Activated CD4-positive, alpha-beta T cell treated with anti-CD3 and anti-CD28 coated beads, Interleukin-2, amount 10 ng/mL, durations not matched to agents 24 days and 14 days (primary cell): ENCODE measurements at regions not wholly inside any gene's neighbourhood (a gene's known extent, or its start where the extent isn't known, plus 50 kb on each side); places are given as distances from the start of the nearest gene placed in this dataset.
A peak's percentile ranks its signal among the peaks of the same experiment; 100 is the strongest.
"Not testable (repeated sequence)": the region's sequence is repeated elsewhere in the genome, so short reads cannot be mapped to it uniquely, and the experiment has no call there.

Experiments used
- DNase-seq: peaks from one replicate; pipeline ENCODE4 v3.0.0; 2022
- H3K27ac Mint-ChIP-seq: one replicate; pipeline ENCODE4 v1.8.0; 2022; ENCODE audit warnings: mild to moderate bottlenecking, mixed read lengths
- H3K27me3 Mint-ChIP-seq: one replicate; pipeline ENCODE4 v1.8.0; 2022; ENCODE audit warnings: mixed read lengths
- H3K36me3 Mint-ChIP-seq: one replicate; pipeline ENCODE4 v1.8.0; 2022; ENCODE audit warnings: low read depth, mild to moderate bottlenecking, mixed read lengths
- H3K4me1 Mint-ChIP-seq: one replicate; pipeline ENCODE4 v1.8.0; 2021; ENCODE audit warnings: mixed read lengths
- H3K4me3 Mint-ChIP-seq: one replicate; pipeline ENCODE4 v1.8.0; 2022; ENCODE audit warnings: mild to moderate bottlenecking, moderate library complexity, mixed read lengths
- H3K9me3 Mint-ChIP-seq: one replicate; pipeline ENCODE4 v1.8.0; 2021; ENCODE audit warnings: mixed read lengths
- intact Hi-C: fragments of 100-400 bp; cut with micrococcal nuclease; formaldehyde crosslinking; loops from one replicate; pipeline ENCODE4 v1.15.1; 2023

DNA sequence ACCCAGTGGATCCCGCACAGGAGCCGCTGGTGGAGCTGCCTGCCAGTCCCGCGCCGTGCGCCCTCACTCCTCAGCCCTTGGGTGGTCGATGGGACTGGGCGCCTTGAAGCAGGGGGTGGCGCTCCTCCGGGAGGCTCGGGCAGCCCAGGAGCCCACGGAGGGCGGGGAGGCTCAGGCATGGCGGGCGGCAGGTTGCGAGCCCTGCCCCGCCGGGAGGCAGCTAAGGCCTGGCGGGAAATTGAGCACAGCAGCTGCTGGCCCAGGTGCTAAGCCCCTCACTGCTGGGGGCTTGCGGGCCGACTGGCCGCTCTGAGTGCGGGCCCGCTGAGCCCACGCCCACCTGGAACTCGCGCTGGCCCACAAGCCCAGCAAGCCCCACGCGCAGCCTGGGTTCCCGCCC lies 127.1 kb upstream of the TMEM164 start:
- Mint-ChIP-seq H3K4me1 (no peaks in the 10 kb centered on the region), H3K36me3 (no peaks in the 10 kb centered on the region), H3K27me3 (peaks cover 14% of the 10 kb centered on the region), H3K4me3 (no peak overlapping the region), H3K9me3 (no peaks in the 10 kb centered on the region), H3K27ac (no peak overlapping the region)
- DNase-seq: no peak
- intact Hi-C loops: no loop called here

DNA sequence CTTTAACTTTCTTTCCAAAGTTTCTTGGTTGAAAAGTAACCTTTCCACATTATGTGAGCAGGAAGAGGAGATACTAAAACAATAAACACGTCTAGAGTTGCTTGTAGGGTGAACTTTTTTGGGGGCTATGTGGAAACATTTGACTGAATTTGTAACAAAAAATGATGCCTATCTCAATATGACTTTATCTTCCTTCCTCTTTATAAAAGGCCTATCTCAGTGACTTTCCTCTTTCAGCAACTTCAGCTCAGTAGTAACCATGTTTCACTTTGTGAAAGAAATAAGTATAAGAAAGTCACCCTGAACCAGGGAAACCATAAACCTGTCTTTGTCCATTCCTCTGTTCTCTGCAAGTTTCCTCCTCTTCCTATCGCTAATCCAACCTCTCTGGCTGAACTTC lies 124.7 kb upstream of the TMEM164 start:
- no peak overlapping the region for H3K27ac Mint-ChIP-seq
- no peak overlapping the region for H3K4me3 Mint-ChIP-seq
- peaks cover 17% of the 10 kb centered on the region for H3K27me3 Mint-ChIP-seq
- intact Hi-C loops: no loop called here
- no peak for DNase-seq
- no peaks in the 10 kb centered on the region for H3K9me3 Mint-ChIP-seq
- no peaks in the 10 kb centered on the region for H3K36me3 Mint-ChIP-seq
- H3K4me1 Mint-ChIP-seq: no peaks in the 10 kb centered on the region

DNA sequence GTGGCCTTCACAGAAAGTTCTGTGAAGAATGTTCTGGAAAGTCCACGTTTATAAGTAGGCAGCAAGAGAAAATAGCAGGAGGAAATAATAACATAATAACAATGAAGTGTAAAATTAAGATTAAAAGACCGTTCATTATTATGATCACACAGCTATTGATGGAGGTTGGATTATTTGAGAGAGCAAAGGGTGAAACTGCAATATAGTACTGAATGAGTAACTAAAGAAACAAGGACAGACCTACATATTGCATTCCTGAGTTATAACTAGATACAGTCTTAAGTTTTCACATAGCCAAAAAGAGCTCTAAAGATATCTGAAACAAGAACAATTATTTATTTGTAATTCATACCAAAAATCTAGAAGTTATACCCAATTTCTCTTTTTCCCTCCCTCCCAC lies 122.9 kb upstream of the TMEM164 start:
- no peaks in the 10 kb centered on the region for H3K36me3 Mint-ChIP-seq
- H3K9me3 Mint-ChIP-seq: no peaks in the 10 kb centered on the region
- intact Hi-C loops: no loop called here

DNA sequence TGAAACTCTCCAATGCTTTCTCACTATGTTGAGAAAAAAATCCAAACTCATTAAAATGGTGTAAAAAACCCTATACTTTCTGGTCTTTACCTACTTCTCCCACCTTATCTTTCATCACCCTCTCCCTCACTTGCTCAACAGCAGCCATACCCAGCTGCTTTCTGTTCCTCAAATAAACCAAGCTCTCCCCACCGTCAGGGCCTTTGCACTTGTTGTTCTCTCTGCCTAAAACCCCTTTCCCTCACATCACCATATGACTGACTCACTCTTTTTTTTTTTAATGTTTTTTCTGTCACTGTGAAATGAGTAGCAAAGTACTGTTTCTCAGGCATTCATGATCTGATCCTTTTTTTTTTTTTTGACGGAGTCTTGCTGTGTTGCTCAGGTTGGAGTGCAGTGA lies 122.3 kb upstream of the TMEM164 start:
- Mint-ChIP-seq H3K4me3 (no peak overlapping the region), H3K9me3 (no peaks in the 10 kb centered on the region), H3K36me3 (no peaks in the 10 kb centered on the region), H3K27me3 (peaks cover 12% of the 10 kb centered on the region), H3K27ac (no peak overlapping the region), H3K4me1 (no peaks in the 10 kb centered on the region)
- DNase-seq: no peak
- intact Hi-C loops: no loop called here

More for the DNA sequence above, 122.9 kb upstream of the TMEM164 start:
- Mint-ChIP-seq H3K4me1 (no peaks in the 10 kb centered on the region), H3K27me3 (peaks cover 12% of the 10 kb centered on the region), H3K4me3 (no peak overlapping the region), H3K27ac (no peak overlapping the region)
- no peak for DNase-seq

DNA sequence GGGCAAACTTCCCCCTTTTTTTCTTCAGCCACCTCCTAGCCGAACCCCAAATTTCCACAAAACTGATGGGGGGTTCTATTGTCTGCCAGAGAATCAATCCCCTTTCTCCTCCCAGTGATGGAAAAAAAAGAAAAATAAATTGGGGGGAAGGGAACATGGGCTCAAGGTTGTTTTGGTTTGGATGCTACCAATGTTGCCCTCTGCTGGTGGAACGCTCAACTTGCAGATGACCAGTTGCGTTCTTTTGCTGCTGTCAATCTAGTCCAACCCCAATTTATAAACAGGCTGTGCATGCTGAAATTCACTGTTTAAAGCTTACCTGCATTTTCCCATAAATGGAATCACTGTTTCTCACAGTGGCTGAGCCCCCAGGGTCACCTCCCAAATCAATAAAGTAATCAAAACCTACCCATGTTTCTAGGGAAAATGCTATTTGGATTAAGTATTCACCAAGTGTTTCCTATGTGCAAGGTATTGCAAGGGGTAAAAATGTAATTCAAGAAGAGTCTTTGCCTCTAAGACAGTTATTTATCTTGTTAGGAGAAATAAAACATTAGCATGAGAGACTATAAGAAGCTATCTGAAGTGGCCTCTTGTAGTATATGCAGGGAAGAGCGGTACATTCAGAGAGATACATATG lies 116.7 kb upstream of the TMEM164 start:
- DNase-seq: peak; percentile 74

DNA sequence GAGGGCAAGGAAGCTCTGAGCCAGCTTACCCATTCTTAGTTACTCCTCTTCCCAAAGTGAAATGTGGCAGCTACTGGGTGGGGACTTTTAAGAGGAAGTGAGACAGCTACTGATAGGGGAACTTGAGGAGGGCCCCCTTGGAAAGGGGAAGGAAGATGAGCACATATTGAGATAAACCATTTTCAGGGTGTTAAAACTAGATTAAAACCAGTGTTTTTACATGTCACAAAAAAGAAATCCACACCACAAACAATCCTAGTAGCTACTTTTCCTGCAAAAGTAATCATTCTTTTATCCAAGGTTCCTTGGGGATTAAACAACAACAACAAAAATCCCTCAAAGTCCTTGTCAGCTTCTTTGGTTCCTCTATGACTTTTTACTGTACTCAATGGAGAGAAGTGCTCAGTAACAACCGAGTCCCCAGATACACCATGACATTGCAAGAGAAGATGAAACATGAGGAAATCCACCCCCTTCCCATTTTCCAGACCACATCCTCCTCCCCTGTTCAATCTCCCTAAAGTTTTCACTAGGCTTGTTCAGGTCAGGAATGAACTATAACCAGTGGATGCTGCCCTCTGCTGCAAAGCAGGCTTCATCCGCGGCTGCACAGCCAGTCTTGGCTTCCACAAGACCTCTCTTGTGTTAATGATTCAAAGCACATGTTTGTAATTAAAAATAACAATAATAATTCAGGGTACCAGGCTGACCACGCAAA lies 113.5 kb upstream of the TMEM164 start:
- Mint-ChIP-seq H3K27ac (no peak overlapping the region), H3K36me3 (no peaks in the 10 kb centered on the region), H3K9me3 (no peaks in the 10 kb centered on the region), H3K4me1 (peaks cover 2% of the 10 kb centered on the region), H3K27me3 (peaks cover 7% of the 10 kb centered on the region), H3K4me3 (no peak overlapping the region)
- intact Hi-C loops: no loop called here
- no peak for DNase-seq

More for the DNA sequence above, 116.7 kb upstream of the TMEM164 start:
- no peaks in the 10 kb centered on the region for H3K9me3 Mint-ChIP-seq
- H3K27ac Mint-ChIP-seq: no peak overlapping the region
- peaks cover 2% of the 10 kb centered on the region for H3K4me1 Mint-ChIP-seq
- peaks cover 6% of the 10 kb centered on the region for H3K27me3 Mint-ChIP-seq
- H3K4me3 Mint-ChIP-seq: no peak overlapping the region
- intact Hi-C loops: loop anchor here (1.0 kb wide), 2 partner anchors 173 to 400 kb away; no protein-coding TSS in a partner anchor
- H3K36me3 Mint-ChIP-seq: no peaks in the 10 kb centered on the region

DNA sequence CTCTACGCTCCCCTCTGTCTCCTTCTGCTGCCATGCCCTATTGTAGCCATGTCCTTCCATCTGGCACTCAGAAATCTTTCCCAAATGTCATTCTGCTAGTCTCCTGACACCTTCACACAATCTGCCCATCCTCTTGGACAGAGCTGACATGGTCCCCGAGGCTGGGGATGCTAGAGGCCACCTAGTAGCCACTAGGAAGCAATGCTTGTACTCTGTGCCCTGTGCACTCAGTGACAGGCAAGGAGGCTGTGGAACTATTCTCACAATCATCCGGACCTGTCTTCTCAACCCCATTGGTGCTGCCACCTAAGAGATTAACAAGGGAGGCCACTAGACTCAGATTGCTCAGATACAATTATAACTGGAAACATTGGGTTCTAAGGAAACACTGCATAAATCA lies 112.6 kb upstream of the TMEM164 start:
- no peak for DNase-seq
- H3K27me3 Mint-ChIP-seq: peaks cover 7% of the 10 kb centered on the region
- intact Hi-C loops: no loop called here
- H3K36me3 Mint-ChIP-seq: no peaks in the 10 kb centered on the region
- no peaks in the 10 kb centered on the region for H3K9me3 Mint-ChIP-seq
- H3K4me1 Mint-ChIP-seq: peaks cover 2% of the 10 kb centered on the region
- no peak overlapping the region for H3K4me3 Mint-ChIP-seq
- H3K27ac Mint-ChIP-seq: no peak overlapping the region

DNA sequence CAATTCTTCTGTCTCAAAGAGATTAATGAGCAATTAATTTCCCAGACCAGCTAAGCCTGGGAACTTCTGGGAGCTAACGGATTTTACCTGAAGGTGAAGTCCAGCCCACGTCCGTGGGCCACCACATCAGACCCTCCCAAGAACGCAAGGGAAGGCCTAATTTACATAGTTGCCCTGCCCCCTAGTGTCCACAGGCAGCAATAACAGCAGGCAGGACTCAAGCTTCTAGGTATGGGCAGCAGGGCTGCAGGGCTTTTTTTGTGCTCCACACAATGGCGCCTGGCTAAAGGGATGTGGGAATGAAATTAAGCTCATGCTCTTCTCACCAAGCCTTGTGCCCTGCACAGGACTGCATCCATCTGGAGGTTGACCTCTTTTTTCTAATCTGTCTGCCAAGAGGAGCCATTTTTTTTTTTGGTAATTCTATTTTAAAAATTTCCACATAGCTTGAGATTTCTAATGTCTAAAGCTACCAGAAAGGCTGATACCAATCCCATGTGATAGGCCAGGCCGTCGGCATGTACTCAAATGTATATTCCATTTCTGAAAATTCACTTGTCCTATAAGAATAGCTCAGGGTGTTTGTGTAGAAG lies 111.9 kb upstream of the TMEM164 start:
- peaks cover 2% of the 10 kb centered on the region for H3K4me1 Mint-ChIP-seq
- H3K9me3 Mint-ChIP-seq: no peaks in the 10 kb centered on the region

DNA sequence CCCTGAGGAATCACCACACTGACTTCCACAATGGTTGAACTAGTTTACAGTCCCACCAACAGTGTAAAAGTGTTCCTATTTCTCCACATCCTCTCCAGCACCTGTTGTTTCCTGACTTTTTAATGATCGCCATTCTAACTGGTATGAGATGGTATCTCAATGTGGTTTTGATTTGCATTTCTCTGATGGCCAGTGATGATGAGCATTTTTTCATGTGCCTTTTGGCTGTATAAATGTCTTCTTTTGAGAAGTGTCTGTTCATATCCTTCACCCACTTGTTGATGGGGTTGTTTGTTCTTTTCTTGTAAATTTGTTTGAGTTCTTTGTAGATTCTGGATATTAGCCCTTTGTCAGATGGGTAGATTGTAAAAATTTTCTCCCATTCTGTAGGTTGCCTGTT lies 106.9 kb upstream of the TMEM164 start:
- DNase-seq, H3K27ac Mint-ChIP-seq, H3K36me3 Mint-ChIP-seq, H3K4me1 Mint-ChIP-seq, H3K4me3 Mint-ChIP-seq, H3K27me3 Mint-ChIP-seq, H3K9me3 Mint-ChIP-seq, intact Hi-C loops: not testable (repeated sequence)

More for the DNA sequence above, 111.9 kb upstream of the TMEM164 start:
- Mint-ChIP-seq H3K4me3 (no peak overlapping the region), H3K27ac (no peak overlapping the region), H3K27me3 (peaks cover 7% of the 10 kb centered on the region), H3K36me3 (no peaks in the 10 kb centered on the region)
- DNase-seq: peak; percentile 81
- intact Hi-C loops: loop anchor here (1.0 kb wide), 1 partner anchor 406 kb away; no protein-coding TSS in a partner anchor

DNA sequence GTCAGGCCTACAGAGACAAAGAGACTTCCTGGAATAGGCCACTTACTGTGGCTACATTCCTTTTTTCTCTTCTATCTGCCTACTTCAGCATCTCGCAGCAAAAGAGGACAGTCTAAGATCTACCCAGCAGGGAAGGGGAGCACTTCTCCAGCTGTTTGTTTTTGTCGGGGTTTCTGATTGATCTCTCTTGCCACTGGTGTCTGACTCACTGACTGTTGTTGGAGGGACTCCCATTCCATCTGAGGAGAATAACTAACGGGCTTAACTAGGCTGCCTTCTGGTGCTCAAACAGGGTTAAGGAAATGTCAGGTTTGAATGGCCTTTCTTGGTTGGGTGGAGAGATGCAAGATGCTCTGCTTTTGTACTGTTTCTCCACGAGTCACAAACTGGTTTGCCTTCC lies 100.2 kb upstream of the TMEM164 start:
- H3K27me3 Mint-ChIP-seq: peaks cover 11% of the 10 kb centered on the region
- H3K4me1 Mint-ChIP-seq: no peaks in the 10 kb centered on the region
- no peak for DNase-seq
- no peaks in the 10 kb centered on the region for H3K36me3 Mint-ChIP-seq
- H3K4me3 Mint-ChIP-seq: no peak overlapping the region
- intact Hi-C loops: no loop called here
- no peaks in the 10 kb centered on the region for H3K9me3 Mint-ChIP-seq
- no peak overlapping the region for H3K27ac Mint-ChIP-seq

DNA sequence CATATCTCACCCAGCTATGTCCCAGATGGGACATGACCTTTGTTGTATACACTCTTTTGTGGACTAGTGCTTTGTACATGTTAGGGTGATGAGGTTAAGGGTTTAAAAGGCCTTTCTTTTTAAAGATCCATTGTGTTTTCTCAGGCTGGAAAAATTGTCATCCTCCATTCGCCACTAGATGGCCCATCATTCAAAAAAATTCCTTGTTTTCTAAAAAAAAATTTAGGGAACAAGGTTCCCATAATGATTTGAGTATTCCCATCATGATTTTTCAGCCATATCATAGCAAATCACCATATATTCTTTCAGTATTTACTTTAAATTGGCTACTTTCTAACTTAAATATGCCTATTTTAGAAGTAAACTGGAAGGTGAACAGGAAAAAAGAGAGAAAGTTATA lies 91.9 kb upstream of the TMEM164 start:
- Mint-ChIP-seq H3K4me3 (no peak overlapping the region), H3K9me3 (no peaks in the 10 kb centered on the region), H3K27me3 (peaks cover 4% of the 10 kb centered on the region), H3K36me3 (no peaks in the 10 kb centered on the region), H3K27ac (no peak overlapping the region), H3K4me1 (no peaks in the 10 kb centered on the region)
- DNase-seq: no peak
- intact Hi-C loops: loop anchor here (2.0 kb wide), 1 partner anchor 236 kb away; no protein-coding TSS in a partner anchor

DNA sequence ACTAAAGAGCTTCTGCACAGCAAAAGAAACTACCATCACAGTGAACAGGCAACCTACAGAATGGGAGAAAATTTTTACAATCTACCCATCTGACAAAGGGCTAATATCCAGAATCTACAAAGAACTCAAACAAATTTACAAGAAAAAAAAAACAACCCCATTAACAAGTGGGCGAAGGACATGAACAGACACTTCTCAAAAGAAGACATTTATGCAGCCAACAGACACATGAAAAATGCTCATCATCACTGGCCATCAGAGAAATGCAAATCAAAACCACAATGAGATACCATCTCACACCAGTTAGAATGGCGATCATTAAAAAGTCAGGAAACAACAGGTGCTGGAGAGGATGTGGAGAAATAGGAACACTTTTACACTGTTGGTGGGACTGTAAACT lies 89.9 kb upstream of the TMEM164 start:
- DNase-seq, H3K27ac Mint-ChIP-seq, intact Hi-C loops, H3K27me3 Mint-ChIP-seq, H3K36me3 Mint-ChIP-seq, H3K9me3 Mint-ChIP-seq, H3K4me3 Mint-ChIP-seq, H3K4me1 Mint-ChIP-seq: not testable (repeated sequence)

DNA sequence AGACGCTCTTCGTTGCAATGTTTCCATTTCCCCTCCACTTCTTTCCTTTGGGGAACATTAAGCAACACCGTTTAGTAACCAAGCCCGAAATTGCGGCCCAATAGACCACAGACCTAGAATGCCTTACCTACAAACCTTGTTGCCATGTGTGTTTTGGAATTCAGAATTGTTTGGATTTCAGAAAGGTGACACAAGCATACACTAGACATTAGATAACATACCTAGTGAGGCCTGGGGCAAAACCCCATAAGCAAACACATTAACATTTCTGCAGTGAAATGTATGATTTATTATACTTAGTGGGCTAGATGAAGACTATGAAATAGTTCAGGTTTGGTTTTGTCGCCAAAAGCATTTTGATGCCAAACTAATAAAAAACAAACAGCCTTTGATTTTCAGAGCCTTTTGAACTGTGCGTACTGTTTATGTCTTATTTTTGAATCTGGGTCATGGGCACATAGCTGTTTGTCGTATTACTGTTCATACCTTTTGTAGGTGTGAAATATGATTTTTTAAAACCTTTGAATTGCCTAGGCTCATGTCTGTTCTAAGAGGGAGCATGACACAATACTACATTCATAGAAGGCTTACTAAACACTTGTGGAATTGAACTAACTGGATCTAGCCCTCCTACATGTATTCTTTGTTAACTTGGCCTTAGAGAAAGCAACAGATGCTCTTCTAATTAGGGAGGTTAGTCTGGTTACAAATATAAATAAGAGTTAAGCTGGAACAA lies 88.6 kb upstream of the TMEM164 start:
- Mint-ChIP-seq H3K27me3 (peaks cover 2% of the 10 kb centered on the region), H3K4me3 (no peak overlapping the region), H3K36me3 (no peaks in the 10 kb centered on the region), H3K9me3 (no peaks in the 10 kb centered on the region), H3K4me1 (no peaks in the 10 kb centered on the region), H3K27ac (no peak overlapping the region)
- intact Hi-C loops: no loop called here
- no peak for DNase-seq

DNA sequence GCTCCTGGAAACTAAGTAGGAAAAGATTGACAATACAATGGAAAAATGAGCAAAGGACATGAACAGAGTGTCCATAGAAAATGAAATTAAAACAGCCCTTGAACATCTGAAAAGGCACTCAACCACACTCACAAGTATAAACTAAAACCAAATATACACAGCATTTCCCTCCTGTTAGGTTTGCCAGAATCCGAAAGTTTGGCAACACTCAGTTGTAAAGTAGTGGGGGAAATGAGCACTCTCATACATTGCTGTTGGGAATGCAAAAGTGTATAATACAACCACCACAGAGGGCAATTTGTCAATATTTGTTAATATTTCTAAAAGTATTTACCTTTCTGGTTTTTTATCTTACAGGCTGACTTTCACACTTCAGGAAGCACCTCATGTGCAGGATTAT lies 84.2 kb upstream of the TMEM164 start:
- intact Hi-C loops: no loop called here
- no peak for DNase-seq
- Mint-ChIP-seq H3K36me3 (no peaks in the 10 kb centered on the region), H3K4me1 (no peaks in the 10 kb centered on the region), H3K4me3 (no peak overlapping the region), H3K27me3 (peaks cover 2% of the 10 kb centered on the region), H3K27ac (no peak overlapping the region), H3K9me3 (no peaks in the 10 kb centered on the region)
